HG03439 (cell line): ENCODE measurements at regions not wholly inside any gene's neighbourhood (a gene's known extent, or its start where the extent isn't known, plus 50 kb on each side); places are given as distances from the start of the nearest gene placed in this dataset.

ENCODE experiments used
- ATAC-seq: cut with Tn5 transposase; IDR thresholded peaks from one replicate; pipeline ENCODE4 v1.9.1; 2021; ENCODE audit warnings: mild to moderate bottlenecking, moderate library complexity; ENCODE audit not compliant: unreplicated experiment

DNA sequence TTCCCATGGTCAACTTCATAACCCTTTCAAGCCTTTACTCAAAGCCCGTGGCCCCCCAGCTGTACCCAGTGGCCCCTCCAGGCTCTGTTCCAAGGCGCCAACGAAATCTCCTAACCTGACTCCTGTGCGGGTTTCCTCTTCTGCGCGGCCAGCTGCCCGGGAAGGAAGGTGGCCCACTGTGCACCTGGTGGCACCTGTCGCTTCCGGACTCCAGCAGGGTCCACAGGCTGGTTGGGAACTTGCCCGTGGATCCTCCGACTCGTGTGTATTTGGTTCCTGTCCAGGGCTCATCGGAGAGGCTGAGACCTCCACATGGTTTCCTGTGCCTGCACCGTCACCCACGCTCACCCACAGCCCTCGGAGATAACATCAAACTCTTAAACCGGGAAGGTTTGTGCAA, 335.4 kb downstream of the BRD1 start:
- ATAC-seq = no peak

GRCh38 chr22:49491726-49492125, 335.9 kb downstream of the BRD1 start:
- no peak for ATAC-seq

DNA sequence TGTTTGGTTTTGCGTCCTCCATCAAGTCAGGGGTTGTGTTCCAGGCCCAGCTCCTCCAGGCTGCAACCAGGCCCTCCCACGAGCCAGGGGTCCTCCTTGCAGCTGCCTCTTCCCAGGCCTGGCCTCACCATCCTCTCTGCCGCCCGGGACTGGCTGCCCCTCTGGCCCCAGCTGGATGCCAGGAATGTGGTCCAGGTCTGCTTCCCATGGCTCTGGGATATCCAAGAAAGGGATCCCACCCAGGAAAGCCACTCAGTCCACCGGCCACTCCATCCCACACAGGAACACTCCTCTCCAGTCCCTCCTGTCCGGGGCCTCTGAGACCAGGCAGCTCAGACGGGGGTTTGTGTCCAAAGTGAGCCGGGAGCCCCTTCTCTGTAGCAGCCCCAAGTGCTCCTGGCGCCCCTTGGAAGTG, 336.4 kb downstream of the BRD1 start:
- ATAC-seq = no peak

DNA sequence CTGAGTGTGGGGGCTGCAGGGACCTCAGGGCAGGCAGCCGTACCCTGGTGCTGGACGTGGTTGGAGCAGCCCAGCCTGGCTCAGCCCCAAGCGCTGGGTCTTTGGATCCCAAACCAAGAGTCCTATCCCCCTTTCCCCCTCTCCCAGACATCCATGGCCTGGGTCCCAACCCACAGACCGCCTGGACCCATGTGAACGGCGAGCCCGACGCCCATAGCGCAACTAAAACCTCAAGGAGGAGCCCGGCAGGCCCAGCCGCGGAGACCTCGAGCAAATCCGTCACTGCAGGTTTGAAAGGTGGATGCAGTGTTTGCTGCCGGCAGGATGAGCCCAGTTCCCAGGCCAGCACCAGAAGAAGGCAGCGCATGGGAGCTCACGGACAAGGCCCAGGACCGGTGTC, 337.0 kb downstream of the BRD1 start:
- no peak for ATAC-seq

- ATAC-seq = no peak
These were observed 337.9 kb downstream of the BRD1 start for GRCh38 chr22:49489821-49490220.

GRCh38 chr22:49488943-49489342, 338.7 kb downstream of the BRD1 start:
- no peak for ATAC-seq

GRCh38 chr22:49487950-49488349, 339.7 kb downstream of the BRD1 start:
- ATAC-seq = no peak

GRCh38 chr22:49486225-49486624, 341.4 kb downstream of the BRD1 start:
- no peak for ATAC-seq

DNA sequence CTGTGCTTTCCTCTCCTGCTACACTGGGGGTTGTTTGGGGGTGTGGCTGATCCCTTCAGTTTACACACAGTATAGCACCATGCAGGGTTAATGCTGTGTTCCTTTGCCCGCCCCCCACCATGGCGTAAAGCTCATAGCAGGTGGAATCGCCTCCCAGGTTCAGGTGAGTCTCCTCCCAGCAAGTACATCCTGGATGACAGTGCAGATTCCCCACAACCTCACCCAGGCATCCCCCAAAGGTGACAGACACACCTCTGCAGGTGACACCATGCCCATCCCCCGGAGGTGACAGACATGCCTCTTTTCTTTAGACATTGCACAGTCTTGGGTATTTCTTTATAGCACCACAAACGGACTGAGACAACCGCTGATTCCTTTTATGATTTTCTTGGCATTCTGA, 343.7 kb downstream of the BRD1 start:
- ATAC-seq = no peak

DNA sequence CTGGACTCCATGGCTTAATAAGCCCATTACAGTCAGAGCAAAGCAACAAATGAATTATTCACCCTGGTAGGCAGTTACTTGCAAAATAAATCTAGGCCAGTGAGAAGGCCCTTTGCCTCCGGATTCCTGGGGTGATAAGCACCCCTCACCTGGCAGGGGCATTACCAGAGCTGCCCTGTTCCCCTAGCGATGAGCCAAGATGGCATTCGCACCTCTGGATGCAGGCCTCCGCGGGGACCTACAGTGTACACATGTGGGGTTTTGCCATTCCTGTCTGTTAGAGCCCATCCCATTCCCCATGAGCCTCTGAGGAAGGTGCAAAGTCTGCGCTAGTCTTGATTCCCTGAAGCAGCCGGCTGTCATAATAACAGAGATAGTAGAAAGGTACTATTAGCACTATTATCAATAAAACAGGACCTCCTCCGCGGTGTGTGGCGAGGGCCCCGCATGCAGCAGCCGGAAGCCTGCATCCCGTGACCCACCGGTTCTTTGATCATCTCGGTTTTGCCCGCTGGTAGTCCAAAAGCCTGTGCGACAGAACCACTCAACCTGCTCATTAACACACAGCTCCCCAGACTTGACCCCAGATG, 344.3 kb downstream of the BRD1 start:
- ATAC-seq = no peak

- ATAC-seq = no peak
These were observed 344.9 kb downstream of the BRD1 start for GRCh38 chr22:49482811-49483210.

DNA sequence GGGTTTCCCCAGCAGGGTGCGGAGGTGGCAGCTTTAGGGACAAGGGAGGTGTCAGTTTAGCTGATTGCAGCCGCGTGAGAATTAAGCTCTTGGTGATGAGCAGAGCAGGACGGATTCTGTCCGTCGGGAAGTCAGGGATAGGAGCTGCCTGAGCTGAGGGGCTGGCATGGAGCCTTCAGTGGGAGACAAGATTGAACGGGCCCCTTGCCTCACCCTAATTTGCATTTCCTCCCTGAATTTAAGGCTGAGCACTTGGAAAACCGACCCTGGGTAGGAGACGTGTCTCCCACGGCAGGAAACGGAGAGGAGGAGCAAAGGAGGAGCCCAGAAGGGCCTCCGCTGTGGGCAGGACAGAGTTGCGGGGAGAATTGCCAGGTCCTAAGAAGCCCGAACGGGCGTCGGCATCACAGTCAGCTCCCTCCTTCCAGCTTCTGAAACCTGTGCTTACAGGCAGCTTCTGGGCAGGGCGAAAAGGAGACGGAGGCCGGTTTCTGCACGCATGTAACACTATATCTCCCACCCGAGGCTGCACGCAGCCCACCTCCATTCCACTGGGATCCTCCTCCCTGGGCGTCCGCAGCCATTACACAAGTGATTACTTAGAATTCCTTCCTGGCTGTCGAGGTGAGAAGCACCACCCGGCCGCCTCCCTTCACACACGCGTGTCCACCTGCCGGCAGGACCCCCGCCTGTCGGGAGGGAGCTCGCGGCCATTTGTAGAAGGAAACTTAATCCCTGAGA, 345.8 kb downstream of the BRD1 start:
- ATAC-seq = no peak

GRCh38 chr22:49480896-49481658, 346.6 kb downstream of the BRD1 start:
- ATAC-seq = no peak

GRCh38 chr22:49480331-49480730, 347.3 kb downstream of the BRD1 start:
- ATAC-seq = no peak

DNA sequence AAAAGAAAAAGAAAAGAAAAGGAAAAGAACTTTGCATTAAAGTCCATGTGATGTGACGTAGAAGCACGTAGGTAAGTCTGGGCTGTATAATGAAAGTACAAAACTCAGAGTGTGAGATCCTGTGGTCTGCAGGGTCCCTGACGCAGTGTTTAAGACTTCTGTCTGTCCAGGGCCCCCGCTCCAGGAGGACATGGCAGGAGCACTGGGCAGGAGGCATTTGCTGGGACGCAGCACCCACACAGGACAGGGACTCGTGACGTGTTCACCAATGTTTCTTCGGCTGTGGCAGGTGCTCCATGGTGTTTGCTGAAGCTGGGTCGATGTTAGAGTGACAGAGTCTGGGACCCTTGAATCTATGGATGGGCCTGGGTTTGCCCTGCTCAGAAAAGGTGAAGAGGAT, 348.1 kb downstream of the BRD1 start:
- no peak for ATAC-seq

DNA sequence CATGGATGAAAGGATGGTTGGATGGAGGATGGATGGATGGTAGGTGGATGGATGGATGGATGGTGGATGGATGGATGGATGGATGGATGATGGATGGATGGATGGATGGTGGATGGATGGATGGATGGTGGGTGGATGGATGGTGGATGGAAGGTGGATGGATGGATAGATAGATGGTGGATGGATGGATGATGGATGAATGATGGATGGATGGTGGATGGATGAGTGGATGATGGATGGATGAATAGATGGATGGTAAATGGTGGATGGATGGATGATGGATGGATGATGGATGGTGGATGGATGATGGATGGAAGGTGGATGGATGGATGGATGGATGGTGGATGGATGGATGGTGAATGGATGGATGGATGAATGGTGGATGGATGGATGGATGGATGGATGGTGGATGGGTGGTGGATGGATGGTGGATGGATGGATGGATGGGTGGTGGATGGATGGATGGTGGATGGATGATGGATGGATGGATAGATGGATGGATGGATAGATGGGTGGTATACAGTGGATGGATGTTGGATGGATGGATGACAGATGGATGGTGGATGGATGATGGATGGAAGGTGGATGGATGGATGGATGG, 350.8 kb downstream of the BRD1 start:
- ATAC-seq = no peak

DNA sequence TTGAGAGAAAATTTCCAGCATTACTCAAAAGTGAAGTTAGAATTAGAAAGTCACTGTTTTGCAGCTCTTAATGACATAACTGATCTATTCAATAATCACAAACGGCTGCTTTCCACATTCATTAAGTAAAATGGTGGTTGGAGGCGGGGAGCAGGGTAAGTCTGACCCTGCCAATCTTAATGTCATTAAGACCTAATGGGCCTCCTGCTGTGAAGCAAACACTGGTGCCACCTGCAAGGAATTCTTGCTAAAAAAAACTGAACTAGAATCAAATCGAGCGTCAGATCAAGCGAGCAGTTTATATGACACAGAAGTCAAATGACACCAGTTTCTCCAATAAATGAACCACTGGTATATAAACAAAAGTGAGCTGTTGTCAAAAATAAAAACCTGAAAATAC, 351.5 kb downstream of the BRD1 start:
- ATAC-seq = no peak

- no peak for ATAC-seq
These were observed 352.4 kb downstream of the BRD1 start for GRCh38 chr22:49475253-49475652.

DNA sequence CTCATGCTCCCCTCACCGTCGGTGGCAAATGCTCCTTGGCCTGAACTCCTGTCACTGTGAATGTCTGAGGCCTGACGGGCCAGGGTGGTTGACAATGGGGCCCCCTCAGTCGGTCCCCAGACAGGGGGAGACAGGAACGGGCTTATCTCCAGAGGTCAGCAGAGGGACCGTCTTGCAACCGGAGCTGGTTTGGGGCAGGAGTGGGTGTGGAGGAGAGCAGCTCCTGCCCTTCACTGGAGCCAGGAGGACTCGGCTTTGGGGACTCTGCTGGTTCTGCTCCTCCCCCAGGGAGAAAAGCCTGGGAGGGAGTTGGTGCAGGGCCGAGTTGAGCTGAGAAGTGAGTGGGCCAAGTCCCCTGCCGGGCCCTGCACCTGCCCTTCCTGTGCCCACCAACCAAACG, 354.4 kb downstream of the BRD1 start:
- ATAC-seq = no peak

DNA sequence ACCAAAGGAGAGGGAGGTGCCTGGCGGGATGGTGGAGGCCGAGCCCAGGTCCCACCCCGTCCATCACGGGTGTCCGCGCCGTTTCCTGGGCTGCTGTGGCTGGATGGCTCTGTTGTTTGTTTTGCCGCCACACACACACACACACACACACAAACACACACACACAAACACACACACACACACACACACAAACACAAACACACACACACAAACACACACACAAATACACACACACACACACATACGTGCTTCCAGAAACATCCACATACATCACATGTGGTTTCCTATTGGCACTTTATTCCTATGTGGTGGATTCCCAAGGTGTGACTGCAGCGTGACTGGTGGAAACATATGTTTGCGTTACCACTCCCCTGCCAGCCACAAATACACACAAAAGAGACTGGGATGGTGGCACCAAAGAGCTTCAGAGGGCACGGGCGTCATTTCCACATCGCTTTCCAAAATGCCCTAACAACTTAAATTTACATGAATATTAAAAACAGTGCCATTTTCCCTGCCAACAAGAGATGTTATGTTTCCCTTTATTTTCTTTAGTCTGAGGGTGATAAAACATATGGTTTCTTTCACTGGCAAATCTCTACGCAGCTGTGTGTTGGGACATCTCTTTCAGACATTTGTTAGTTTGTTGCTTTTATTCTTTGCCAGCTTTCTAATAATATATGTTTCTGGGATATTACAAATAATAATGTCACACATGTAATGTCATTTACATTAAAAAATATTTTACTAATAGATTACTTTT, 356.8 kb downstream of the BRD1 start:
- no peak for ATAC-seq
